Cerebellar nuclear complex (tissue), 1 donor: ENCODE measurements at regions not wholly inside any gene's neighbourhood (a gene's known extent, or its start where the extent isn't known, plus 50 kb on each side); places are given as distances from the start of the nearest gene placed in this dataset.

ENCODE experiments used
- DNase-seq, 2 experiments: peaks; one replicate each; lab custom pipeline; 2025; lab: John Stamatoyannopoulos, UW

DNA sequence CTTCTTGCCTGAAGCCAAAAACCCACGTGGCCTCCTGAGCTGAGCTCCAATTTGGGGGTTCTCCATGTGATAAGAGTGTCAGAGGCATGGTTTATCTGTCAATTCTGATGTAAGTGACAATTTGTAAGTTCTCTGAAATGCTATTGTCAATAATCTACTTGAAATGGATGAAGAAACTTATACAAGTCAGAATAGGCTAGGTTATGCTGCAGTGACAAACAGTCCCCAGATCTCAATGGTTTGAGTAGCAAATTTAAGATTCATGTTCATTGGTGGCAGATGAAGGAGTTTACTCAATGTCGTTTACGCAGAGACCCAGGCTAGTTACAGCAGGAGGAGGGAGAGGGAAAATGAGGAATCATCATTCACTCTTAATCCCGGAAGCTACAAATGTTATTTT lies 352.4 kb downstream of the KIF16B start:
- no peak for DNase-seq

DNA sequence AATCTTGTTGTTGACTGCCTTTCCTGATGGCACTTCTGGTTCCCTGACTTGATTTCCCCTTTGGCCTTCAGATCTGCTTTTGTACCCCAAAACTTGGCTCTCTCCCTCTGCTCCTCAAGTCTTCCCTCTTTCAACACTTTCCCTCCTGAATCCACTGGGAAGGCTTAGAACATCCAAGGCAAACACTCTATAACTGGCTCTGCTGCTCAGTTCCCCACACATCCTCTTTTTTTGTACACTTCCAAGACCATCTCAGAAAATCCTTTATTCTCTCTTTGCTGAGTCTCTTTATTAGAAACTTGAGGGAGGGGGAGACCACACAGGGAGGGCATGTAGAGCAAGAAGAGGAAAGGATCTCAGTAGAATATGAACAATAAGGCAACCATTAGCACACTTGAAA lies 354.1 kb downstream of the KIF16B start:
- no peak for DNase-seq

DNA sequence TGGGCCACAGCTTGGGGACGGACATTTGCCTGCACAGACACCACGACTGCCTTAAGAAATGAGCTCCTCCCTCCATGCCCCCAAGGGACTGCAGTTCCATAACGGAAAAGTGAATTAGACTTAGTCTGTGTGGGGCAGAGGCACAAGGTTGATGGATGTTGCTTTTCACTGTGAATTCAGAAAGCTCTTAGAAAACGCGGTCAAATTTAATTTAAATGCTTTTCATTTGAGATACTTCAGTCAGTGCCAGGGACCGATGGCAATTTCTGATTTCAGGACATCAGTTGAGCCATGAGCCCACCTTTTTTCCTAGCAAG lies 356.4 kb downstream of the KIF16B start:
- DNase-seq: no peak

DNA sequence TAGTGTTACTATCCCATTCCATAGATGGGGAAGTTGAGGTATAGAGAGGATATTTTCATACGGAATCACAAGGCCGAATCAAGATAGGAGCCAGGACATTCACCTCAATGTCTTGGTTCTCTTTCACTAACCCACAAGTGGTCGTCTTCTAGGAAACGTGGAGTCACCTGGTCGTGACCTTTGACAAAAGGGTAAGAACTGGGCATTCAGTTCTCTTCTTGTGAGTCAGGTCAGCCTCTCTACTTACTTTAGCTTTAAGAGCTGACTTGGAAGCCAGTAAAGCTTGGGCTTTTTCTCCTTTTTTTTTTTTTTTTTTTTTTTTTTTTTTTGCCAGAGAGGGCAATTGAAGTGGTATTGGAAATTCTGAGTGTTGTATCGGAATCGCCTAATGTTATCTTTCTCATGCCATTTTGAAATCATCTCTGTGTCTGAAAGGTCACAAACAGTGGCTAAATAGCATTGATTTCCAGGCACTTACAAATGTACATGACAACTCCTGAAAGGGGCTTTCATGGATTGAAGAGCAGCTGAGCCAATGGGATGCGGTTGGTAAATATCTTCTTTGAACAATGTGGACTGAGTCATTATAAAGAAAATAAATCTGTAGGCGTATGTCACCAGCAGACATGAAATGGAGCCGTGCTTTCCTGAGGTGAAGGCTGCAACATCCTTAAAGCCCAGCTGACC lies 356.9 kb downstream of the KIF16B start:
- no peak for DNase-seq

DNA sequence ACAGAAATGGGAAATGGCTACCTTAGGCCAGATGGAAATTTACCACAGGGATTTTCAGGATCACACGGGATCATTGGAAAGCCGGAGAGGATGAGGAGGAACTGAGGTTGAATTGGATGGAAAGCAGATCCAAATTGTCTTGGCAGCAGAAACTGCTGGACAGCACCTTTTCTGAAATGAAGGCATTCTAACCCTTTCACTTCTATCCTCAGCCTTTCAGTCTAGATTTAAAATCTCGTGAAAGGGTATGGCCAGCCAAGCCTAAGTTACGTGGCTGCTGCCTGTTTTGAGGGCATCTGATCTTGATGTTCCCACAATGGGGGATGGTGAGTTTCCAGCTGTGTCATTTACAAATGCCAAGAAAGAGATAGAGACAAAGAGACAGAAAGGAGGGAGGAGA lies 358.2 kb downstream of the KIF16B start:
- DNase-seq: no peak

DNA sequence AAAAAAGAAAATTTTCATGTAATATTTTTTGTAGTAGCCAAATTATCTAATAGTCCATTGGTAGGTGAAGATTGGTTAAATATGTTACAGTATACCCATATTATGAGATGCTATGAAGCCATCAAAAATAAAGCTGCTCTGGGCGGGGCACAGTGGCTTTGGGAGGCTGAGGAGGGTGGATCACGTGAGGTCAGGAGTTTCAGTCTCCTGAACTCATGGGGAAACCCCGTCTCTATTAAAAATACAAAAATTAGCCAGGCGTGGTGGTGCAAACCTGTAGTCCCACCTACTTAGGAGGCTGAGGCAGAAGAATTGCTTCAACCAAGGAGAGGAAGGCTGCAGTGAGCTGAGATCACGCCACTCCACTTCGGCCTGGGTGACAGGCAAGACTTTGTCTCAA lies 360.5 kb downstream of the KIF16B start:
- no peak for DNase-seq

DNA sequence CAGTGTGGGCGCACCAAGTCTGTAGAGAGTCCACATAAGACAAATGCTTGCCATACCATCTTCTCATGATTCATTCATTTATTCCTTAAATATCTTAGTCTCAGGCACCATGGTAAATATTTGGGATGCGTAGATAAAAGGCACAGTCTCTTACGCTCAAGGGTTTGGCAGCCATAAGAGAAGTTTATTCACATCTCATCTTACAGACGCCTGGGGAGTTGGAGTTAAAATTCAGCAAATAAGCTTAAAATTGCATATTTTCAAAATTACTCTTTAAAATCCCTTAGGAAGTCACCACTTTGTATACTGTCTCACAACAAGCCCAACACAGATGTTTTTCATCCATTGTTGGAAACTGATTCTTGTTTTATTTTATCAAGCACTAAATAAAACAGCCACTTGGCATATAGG lies 363.3 kb downstream of the KIF16B start:
- no peak for DNase-seq

DNA sequence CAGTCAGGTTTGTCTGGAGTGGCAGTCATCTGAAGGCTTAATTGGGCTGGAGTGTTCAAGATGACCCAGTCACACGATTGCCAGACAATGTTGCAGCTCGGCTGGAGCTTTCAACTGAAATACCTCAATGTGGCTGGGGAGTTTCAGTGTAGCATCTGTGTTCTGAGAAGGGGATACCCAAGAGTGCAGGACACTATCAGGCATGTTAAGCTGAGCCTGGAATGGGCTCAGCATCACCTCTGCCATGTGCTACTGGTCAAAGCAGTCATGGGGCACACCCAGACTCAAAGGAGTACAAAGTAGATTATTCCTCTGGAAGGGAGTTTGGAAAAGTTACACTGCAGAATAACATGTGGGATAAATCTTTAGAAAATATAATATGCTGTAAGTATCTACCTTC lies 363.9 kb downstream of the KIF16B start:
- DNase-seq: no peak

DNA sequence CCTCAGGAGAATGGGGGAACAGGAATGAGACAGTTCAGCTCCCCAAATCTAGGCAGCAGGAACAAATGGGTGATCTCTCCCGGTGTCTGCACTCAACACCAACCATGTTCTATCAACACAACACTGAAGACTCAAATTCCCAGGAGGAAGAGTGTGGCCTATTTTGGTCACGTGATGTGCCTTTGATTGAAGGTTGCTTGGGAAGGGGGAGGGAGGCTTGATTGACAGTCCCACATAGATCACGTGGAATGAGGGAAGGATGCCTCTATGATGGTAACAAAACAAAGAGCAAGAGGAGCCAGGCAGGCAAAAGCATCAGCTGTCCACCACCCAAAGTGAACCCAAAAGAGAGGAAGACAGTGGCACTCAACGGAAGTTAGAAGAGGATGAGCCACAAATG lies 364.8 kb downstream of the KIF16B start:
- DNase-seq: no peak

DNA sequence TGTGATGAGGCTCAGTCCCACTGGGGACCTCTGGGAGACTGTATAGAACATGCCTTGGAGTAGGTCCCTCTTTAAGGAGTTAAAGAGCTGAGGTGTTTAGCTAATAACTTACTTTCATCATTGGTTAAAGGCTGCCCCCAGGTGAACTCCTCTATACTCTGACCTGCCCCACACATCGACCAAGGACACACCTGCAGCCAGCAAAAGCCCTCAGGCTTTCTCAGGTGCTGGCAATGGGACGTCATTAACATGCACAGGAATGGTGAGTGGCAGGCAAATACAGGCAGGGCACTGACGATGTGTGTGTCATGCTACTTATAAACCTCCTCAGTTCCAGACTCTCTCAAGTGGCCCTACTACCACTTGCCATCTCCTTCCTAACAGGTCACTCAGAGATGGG lies 366.4 kb downstream of the KIF16B start:
- no peak for DNase-seq

DNA sequence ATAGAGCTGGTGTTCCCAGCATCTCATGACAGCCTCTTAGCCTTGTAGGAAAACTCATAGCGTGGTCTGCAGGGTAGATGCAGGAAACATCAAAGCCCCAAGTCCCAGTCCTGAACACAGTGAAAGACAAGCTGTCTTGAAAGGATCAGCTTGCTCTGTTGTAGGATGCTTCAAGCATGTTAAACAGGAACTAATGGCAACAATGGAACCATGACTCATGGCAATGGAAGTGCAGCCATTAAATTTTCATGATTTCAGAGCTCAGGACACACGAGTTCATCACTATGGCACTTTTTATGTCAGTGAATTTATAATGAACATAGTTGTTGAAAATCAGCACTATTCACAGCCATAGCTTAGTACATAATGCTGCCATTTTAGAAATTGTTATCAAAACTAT lies 367.7 kb downstream of the KIF16B start:
- DNase-seq: no peak

DNA sequence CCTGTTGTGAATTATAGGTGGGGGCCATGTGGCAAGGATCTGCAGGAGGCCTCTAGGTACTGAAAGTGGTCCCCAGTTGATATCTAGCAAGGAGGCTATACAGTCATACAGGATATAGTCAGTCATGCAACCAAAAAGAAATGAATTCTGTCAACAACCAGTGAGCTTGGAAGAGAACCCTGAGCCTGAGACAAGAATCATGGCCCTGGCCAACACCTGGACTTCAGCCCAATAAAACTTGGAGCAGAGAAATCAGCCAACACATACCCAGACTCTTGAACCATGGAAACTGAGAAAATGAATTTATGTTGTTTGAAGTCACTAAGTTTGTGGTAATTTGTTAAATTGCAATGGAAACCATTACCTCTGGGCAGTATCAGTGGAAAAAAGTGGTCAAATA lies 370.2 kb downstream of the KIF16B start:
- no peak for DNase-seq

DNA sequence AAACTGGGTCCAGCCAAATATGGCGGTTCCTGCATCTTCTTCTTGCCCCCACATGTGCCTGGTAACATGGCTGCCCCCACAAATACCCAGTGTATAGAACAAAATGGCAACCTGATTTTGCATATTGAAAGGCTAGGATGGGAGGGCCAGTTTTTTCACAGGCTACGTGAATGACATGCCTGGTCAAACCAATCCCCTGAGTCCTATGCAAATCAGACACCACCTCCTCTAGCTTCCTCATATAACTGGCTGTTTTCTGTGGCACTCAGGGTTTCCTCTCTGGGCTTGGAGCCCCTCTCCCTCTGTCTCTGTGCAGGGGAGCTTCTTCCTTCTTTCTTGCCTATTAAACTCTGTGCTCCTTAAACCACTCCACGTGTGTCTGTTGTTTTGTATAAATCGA lies 372.1 kb downstream of the KIF16B start:
- DNase-seq: no peak

DNA sequence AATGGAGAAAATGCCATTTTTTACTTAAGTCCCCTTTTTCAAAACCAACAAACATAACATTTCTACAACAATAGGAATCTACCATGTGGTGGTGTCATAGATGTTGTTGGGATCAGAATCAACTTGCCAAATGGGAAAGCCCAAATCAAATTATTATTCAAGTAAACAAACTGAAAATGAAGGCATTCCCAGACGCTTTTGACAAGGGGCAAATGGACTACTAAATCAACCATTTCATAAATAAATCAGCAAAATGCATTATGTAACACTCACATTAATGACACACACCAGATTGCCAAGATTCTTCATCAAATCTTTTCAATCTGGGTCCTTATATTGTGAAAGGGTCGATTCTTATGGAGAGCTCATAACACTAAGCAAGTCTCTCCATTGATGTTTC lies 375.6 kb downstream of the KIF16B start:
- no peak for DNase-seq

DNA sequence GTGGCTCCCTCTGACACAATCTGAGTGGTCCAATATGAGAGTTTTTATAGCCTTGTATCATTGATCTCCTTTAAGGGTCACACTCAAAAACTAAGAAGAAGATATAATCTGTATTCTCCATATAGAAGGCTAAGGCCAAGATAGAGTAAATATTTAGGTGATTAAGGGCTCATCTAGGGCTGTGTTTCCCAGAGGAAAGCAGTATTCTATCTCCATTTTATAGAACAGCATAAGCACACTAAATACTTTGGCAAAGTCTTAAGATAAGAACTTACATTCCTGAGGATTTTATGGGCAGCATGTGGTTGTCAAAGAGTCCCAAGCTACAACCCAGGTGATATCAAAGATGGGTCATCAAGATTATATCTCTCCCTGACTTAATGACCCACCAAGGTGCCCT lies 377.6 kb downstream of the KIF16B start:
- DNase-seq: no peak

DNA sequence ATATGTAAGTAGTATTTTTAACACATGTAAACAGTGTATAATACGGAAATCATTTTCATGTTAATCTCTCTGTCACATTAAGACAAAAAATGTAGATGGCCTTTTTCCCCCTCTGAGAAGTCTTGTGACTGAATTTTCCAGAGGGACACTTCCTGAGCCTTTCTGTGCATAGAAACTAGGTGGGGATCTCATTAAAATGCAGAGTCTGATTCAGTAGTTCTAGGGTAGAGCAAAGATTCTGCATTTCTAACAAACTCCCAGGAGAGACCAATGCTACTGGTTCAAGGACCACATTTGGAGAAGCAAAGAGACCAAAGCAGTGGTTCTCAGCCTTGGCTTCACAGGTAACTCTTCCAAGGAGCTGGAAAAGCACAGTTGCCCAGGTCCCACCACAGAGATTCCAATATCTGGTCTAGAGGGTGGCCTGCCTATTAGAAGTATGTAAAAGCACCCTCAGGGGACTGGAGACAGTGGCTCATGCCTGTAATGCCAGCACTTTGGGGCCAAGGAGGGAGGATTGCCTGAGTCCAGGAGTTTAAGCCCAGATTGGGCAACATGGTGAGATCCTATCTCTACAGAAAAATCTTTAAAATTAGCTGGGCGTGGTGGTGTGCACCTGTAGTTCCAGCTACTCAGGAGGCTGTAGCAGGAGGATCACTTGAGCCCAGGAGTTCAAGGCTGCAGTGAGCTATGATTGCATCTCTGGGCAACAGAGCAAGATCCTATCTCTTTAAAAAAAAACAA lies 378.5 kb downstream of the KIF16B start:
- no peak for DNase-seq

DNA sequence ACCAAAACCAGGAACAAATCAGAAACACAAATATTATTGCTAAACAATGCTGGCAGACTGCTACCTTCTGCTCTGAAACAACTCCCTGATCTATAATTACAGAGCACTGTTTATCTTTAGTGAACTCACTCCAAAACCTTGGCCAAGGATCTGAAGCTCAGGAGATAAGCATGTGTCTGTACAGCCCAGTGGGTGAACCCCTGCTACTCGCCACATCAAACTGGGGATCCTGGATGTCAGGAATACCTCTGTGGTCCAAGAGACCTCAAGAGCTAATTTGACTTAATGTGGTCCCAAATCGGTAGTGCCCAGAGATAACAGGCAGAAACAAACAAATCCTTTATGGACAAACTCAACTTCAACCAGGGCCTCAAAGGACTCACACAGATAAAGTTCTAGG lies 381.8 kb downstream of the KIF16B start:
- no peak for DNase-seq

DNA sequence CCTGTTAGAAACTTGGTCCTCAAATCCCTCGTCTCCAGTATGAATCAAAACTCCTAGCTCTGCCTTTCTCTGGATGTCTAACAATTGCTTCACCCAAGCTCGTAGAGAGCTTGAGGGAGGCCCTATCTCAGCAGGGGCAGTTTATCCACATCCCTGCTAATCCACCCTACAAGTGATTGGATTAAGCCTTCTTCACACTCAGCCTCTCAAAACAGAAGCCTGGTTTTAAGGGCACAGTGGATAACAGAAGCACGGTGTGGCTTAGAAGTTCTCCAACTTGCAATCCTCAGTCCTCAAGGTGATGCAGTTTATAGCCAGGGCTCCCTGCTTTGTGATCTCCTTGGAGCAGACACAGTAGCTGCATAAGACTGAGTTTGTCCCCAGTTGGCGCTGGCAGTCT lies 383.9 kb downstream of the KIF16B start:
- DNase-seq: no peak

DNA sequence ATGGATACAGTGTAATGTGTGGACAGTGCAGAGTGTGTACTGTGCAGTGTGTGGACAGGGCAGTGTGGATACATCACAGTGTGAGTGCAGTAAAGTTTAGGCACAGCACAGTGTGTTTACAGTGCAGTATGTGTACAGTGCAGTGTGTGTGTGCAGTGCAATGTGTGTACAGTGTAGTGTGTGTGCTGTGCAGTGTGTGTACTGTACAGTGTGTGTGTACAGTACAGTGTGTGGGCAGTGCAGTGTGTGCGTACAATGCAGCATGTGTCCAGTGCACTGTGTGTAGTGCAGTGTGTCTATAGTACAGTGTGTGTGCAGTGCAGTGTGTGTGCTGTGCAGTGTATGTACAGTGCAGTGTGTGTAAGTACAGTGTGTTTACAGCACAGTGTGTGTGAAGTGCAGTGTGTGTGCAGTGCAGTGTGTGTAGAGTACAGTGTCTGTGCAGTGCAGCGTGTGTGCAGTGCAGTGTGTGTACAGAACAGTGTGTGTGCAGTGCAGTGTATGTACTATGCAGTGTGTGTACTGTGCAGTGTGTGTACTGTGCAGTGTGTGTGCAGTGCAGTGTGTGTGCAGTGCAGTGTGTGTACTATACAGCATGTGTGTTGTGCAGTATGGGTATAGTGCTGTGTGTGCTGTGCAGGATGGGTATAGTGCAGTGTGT lies 385.2 kb downstream of the KIF16B start:
- no peak for DNase-seq

DNA sequence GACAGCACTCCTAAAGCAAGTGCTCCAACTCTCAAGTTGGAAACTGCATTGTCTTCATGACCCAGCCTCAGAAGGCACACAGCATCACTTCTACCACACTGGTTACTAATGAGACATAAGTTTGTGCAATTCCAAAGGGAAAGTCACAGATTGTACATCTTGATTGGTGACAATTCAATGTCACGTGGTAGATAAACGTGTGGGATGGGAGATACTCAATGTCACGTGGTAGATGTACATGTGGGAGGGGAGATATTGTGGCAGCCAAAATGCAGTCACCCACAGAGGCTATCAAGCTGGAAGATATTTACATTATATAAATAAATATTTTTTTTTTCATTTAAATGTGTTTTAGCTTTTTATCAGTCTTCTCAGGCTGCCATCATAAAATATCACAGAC lies 393.3 kb downstream of the KIF16B start:
- DNase-seq: no peak

DNA sequence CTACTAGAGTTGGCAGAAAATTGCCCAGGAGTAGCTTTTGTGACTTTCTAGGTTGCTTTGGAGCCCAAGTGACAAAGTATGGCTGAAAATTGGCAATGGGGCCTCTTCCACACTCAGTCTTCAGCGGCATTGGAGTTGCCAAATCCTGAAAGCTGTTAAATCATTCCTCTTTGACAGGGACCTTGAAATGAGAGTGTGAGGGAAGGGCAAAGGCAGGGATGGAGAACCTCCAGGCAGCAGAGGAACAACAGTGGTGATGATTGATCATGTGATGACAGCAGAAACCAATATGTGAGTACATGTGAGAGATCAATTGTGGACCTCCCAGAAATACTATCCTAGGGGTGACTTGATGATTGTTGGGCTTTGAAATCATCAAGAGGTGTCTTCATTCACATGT lies 393.9 kb downstream of the KIF16B start:
- DNase-seq: no peak

DNA sequence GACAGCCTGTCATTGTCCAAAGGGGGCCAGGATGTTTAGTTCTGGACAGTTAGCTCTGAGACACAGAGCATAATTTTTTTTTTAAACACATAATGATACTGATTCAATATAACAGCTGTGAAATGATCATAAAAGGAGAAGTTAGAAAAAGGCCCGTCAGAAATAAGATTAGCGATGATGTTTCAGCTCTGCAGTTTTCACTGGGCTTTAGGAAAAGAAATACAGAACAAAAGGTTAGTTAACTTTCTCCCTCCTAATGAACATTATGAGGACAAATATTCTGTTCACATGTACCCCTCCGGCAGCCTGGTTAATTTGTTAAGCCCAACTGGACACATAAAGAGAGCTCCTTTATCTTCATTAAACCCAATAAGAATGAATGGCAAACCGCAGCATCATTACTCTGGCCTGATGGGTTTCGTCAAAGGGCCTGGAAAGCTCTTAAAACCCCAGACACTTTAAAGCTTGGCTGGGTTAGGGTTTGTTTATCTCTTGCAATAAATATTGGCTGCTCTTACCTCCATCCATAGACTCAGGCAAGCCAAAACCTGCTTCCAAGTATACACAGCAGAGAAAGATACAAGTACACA lies 394.6 kb downstream of the KIF16B start:
- no peak for DNase-seq

DNA sequence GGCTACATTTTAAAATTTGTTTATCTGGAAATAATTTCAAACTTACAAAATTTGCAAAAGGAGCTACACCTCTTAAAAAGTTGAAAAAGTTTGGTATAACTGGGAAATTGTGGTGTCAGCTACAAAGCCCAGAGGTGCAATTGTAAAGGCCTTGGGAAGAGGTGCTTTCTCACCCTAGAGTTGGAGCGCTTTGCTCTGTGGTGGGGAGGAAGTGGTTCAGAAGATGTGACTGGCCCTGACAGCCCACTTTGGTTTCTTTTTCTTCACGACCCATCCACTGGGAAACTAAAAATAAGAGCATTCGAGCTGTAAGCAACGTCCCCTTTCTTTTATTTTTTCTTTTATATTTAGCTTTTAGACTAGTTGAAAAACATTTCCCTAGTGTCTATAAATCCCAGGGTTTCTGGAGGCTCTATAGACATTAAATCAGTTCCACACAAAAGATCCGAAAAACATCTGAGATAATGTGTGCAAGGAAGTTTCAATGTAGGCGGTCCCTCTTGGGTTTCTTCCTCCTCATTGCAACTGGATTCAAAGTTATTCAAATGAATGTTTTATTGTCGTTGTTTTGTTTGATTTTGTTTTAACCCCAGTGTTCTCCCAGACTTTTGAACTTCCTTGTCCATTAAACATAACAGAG lies 397.8 kb downstream of the KIF16B start:
- DNase-seq: no peak
